H1 (cell line): ENCODE measurements at regions not wholly inside any gene's neighbourhood (a gene's known extent, or its start where the extent isn't known, plus 50 kb on each side); places are given as distances from the start of the nearest gene placed in this dataset.

ENCODE experiments used
- ATF3 ChIP-seq: IDR thresholded peaks from 2 replicates; pipeline ENCODE4 v1.6.1; 2011; ENCODE audit warnings: low read depth, mild to moderate bottlenecking, low read length; ENCODE audit not compliant: insufficient read depth
- CBX5 ChIP-seq: fragments of 300-800, 300-1000 bp; sonication (generic); IDR thresholded peaks from 2 replicates; pipeline ENCODE4 v1.7.1; 2016; ENCODE audit warnings: antibody characterized with exemption, low read length, low read depth
- CEBPB ChIP-seq: IDR thresholded peaks from 2 replicates; pipeline ENCODE4 v1.6.1; 2012; ENCODE audit warnings: low read depth, low read length
- E2F6 ChIP-seq: IDR thresholded peaks from 2 replicates; pipeline ENCODE4 v1.6.1; 2012; ENCODE audit warnings: inconsistent platforms
- EZH2 ChIP-seq: fragments of 200-600 bp; sonication (generic); IDR thresholded peaks from 2 replicates; pipeline ENCODE4 v1.7.1; 2012; ENCODE audit warnings: low read depth, mild to moderate bottlenecking, moderate library complexity, low read length, inconsistent platforms; ENCODE audit not compliant: severe bottlenecking
- HDAC2 ChIP-seq, 2 experiments: fragments of 300-600 bp in 1 of 2; sonication (generic) in 1 of 2; IDR thresholded peaks; 2 replicates each; pipeline ENCODE4 v1.6.1; 2011 to 2012; ENCODE audit warnings: low read depth in 2 of 2, low read length in 2 of 2, mild to moderate bottlenecking in 2 of 2, moderate library complexity in 2 of 2, borderline replicate concordance in 1 of 2, inconsistent platforms in 1 of 2
- NANOG ChIP-seq: IDR thresholded peaks from 2 replicates; pipeline ENCODE4 v1.6.1; 2011; ENCODE audit warnings: low read length, low read depth, mild to moderate bottlenecking, inconsistent platforms; ENCODE audit not compliant: insufficient read depth, poor library complexity, severe bottlenecking
- SP2 ChIP-seq: IDR thresholded peaks from 2 replicates; pipeline ENCODE4 v1.6.1; 2012; ENCODE audit warnings: mild to moderate bottlenecking, low read length, inconsistent platforms
- USF2 ChIP-seq: IDR thresholded peaks from 2 replicates; pipeline ENCODE4 v1.6.1; 2011; ENCODE audit warnings: low read length, improper control_type of control experiment

GRCh38 chr1:163664671-163665335 lies 343.0 kb downstream of the NUF2 start (continued):
- no peak for TF ChIP-seq NANOG
- TF ChIP-seq SP2: no peak
- no peak for TF ChIP-seq CBX5
- no peak for TF ChIP-seq HDAC2 (IDR thresholded peaks at IDR 0.05; ENCODE audit: borderline replicate concordance in 1 of 2, low read depth in 2 of 2, low read length in 2 of 2)
- TF ChIP-seq CEBPB: no peak
- no peak for TF ChIP-seq USF2
- no peak for TF ChIP-seq E2F6
- no peak for TF ChIP-seq ATF3
- TF ChIP-seq EZH2: no peak
